Astrocyte (in vitro differentiated cells and primary cell): ENCODE measurements at regions not wholly inside any gene's neighbourhood (a gene's known extent, or its start where the extent isn't known, plus 50 kb on each side); places are given as distances from the start of the nearest gene placed in this dataset.

Source experiments
- DNase-seq: peaks from one replicate; pipeline ENCODE4 v3.0.0-alpha.2; 2010; ENCODE audit warnings: low read depth
- FAIRE-seq: peaks from 2 replicates; lab custom pipeline; 2011; peaks lifted over from hg19 to GRCh38; lab: Jason Lieb, UNC
- H2AFZ ChIP-seq: 2 replicates; pipeline ENCODE4 v1.6.0; 2012; ENCODE audit warnings: low read depth, low read length, inconsistent platforms
- H3K27ac ChIP-seq: 2 replicates; pipeline ENCODE4 v1.5.1; 2011; ENCODE audit warnings: low read depth, low read length, inconsistent platforms
- H3K27me3 ChIP-seq: 2 replicates; pipeline ENCODE4 v1.6.0; 2011; ENCODE audit warnings: low read length, inconsistent platforms; ENCODE audit not compliant: insufficient read depth
- H3K36me3 ChIP-seq: 2 replicates; pipeline ENCODE4 v1.5.1; 2011; ENCODE audit warnings: low read length, inconsistent platforms; ENCODE audit not compliant: insufficient read depth
- H3K4me1 ChIP-seq: 2 replicates; pipeline ENCODE4 v1.5.1; 2011; ENCODE audit warnings: low read length, inconsistent platforms; ENCODE audit not compliant: insufficient read depth
- H3K4me2 ChIP-seq: 2 replicates; pipeline ENCODE4 v1.6.0; 2012; ENCODE audit warnings: low read length, inconsistent platforms
- H3K4me3 ChIP-seq: 2 replicates; pipeline ENCODE4 v1.5.1; 2011; ENCODE audit warnings: low read depth, mild to moderate bottlenecking, low read length, inconsistent platforms; ENCODE audit not compliant: insufficient read depth
- H3K79me2 ChIP-seq: 2 replicates; pipeline ENCODE4 v1.6.0; 2012; ENCODE audit warnings: mild to moderate bottlenecking, low read length, inconsistent platforms; ENCODE audit not compliant: insufficient read depth
- H3K9ac ChIP-seq: 2 replicates; pipeline ENCODE4 v1.6.0; 2012; ENCODE audit warnings: mild to moderate bottlenecking, low read length, inconsistent platforms
- H3K9me3 ChIP-seq: 2 replicates; pipeline ENCODE4 v1.5.1; 2012; ENCODE audit warnings: low read depth, mild to moderate bottlenecking, low read length, inconsistent platforms; ENCODE audit not compliant: insufficient read depth
- H4K20me1 ChIP-seq: 2 replicates; pipeline ENCODE4 v1.6.0; 2012; ENCODE audit warnings: low read length, inconsistent platforms; ENCODE audit not compliant: insufficient read depth
- H3K27ac Mint-ChIP-seq: one replicate; pipeline ENCODE4 v1.8.0; 2021; ENCODE audit warnings: mild to moderate bottlenecking, mixed read lengths; ENCODE audit not compliant: unreplicated experiment
- H3K27me3 Mint-ChIP-seq: one replicate; pipeline ENCODE4 v1.8.0; 2021; ENCODE audit warnings: low read depth, mixed read lengths; ENCODE audit not compliant: unreplicated experiment
- H3K36me3 Mint-ChIP-seq: one replicate; pipeline ENCODE4 v1.8.0; 2021; ENCODE audit warnings: low read depth, mixed read lengths; ENCODE audit not compliant: unreplicated experiment
- H3K4me1 Mint-ChIP-seq: one replicate; pipeline ENCODE4 v1.8.0; 2021; ENCODE audit warnings: low read depth, mixed read lengths; ENCODE audit not compliant: unreplicated experiment
- H3K4me3 Mint-ChIP-seq: one replicate; pipeline ENCODE4 v1.8.0; 2021; ENCODE audit warnings: mild to moderate bottlenecking, moderate library complexity, mixed read lengths; ENCODE audit not compliant: unreplicated experiment
- H3K9me3 Mint-ChIP-seq: one replicate; pipeline ENCODE4 v1.8.0; 2021; ENCODE audit warnings: mild to moderate bottlenecking, mixed read lengths; ENCODE audit not compliant: unreplicated experiment
- EZH2 ChIP-seq: IDR thresholded peaks from 2 replicates; pipeline ENCODE4 v1.6.1; 2012; ENCODE audit warnings: mild to moderate bottlenecking, low read length, inconsistent platforms; ENCODE audit not compliant: insufficient read depth
- TF ChIP-seq, protein P1 (sequence below): IDR thresholded peaks from 2 replicates; pipeline ENCODE4 v1.5.1; 2011; ENCODE audit warnings: low read depth, mild to moderate bottlenecking, inconsistent platforms, low read length, moderate library complexity; ENCODE audit not compliant: insufficient read depth

DNA sequence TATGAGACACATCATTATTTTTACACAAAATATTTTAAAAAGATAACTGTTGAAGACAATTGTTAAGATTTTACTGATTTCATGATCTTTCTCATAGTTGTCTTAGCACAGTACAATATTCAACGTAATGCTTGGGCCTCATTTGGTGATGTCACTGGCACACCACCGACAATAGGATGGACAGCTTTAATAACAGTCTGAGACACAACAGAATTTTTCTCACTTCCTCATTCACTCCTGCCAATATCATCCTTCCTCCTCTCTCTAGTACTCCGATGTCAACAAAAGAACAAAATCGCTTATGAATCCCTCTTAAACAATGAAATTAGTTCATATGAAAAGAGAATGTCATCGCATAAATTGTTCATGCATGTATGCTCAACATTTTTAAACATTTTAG, 461.9 kb upstream of the CDH7 start:
- Histone ChIP-seq H3K4me1 (no peaks in the 10 kb centered on the region), H3K36me3 (no peaks in the 10 kb centered on the region), H3K9ac (no peak overlapping the region), H3K4me3 (no peak overlapping the region), H4K20me1 (no peaks in the 10 kb centered on the region), H3K4me2 (no peak overlapping the region), H3K79me2 (no peaks in the 10 kb centered on the region), H3K27ac (no peak overlapping the region), H3K27me3 (no peaks in the 10 kb centered on the region), H3K9me3 (no peaks in the 10 kb centered on the region), H2AFZ (no peak overlapping the region)
- no peaks in the 10 kb centered on the region for H3K27me3 Mint-ChIP-seq
- H3K4me3 Mint-ChIP-seq, result no peak overlapping the region
- no peak overlapping the region for H3K27ac Mint-ChIP-seq
- FAIRE-seq, result no peak
- H3K36me3 Mint-ChIP-seq, result no peaks in the 10 kb centered on the region
- H3K9me3 Mint-ChIP-seq, result no peaks in the 10 kb centered on the region
- no peaks in the 10 kb centered on the region for H3K4me1 Mint-ChIP-seq
- TF ChIP-seq EZH2, result no peak
- no peak for DNase-seq

GRCh38 chr18:65287652-65288051, 463.2 kb upstream of the CDH7 start:
- DNase-seq (no peak), FAIRE-seq (no peak)
- Histone ChIP-seq H3K4me1 (no peaks in the 10 kb centered on the region), H3K4me3 (no peak overlapping the region), H3K4me2 (no peak overlapping the region), H3K27me3 (no peaks in the 10 kb centered on the region), H4K20me1 (no peaks in the 10 kb centered on the region), H3K36me3 (no peaks in the 10 kb centered on the region), H2AFZ (no peak overlapping the region), H3K9me3 (no peaks in the 10 kb centered on the region), H3K27ac (no peak overlapping the region), H3K79me2 (no peaks in the 10 kb centered on the region), H3K9ac (no peak overlapping the region)
- no peaks in the 10 kb centered on the region for H3K9me3 Mint-ChIP-seq
- H3K4me1 Mint-ChIP-seq, result no peaks in the 10 kb centered on the region
- no peak for TF ChIP-seq EZH2
- TF ChIP-seq, protein P1, sequence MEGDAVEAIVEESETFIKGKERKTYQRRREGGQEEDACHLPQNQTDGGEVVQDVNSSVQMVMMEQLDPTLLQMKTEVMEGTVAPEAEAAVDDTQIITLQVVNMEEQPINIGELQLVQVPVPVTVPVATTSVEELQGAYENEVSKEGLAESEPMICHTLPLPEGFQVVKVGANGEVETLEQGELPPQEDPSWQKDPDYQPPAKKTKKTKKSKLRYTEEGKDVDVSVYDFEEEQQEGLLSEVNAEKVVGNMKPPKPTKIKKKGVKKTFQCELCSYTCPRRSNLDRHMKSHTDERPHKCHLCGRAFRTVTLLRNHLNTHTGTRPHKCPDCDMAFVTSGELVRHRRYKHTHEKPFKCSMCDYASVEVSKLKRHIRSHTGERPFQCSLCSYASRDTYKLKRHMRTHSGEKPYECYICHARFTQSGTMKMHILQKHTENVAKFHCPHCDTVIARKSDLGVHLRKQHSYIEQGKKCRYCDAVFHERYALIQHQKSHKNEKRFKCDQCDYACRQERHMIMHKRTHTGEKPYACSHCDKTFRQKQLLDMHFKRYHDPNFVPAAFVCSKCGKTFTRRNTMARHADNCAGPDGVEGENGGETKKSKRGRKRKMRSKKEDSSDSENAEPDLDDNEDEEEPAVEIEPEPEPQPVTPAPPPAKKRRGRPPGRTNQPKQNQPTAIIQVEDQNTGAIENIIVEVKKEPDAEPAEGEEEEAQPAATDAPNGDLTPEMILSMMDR, result no peak
- no peak overlapping the region for H3K4me3 Mint-ChIP-seq
- no peak overlapping the region for H3K27ac Mint-ChIP-seq
- H3K27me3 Mint-ChIP-seq, result no peaks in the 10 kb centered on the region
- no peaks in the 10 kb centered on the region for H3K36me3 Mint-ChIP-seq

- H3K27ac ChIP-seq, result no peak overlapping the region
- H3K27me3 ChIP-seq, result no peaks in the 10 kb centered on the region
- DNase-seq (no peak), FAIRE-seq (no peak)
- TF ChIP-seq, protein P1, result no peak
- no peak for TF ChIP-seq EZH2
- H3K79me2 ChIP-seq, result no peaks in the 10 kb centered on the region
- Mint-ChIP-seq H3K36me3 (no peaks in the 10 kb centered on the region), H3K4me1 (peaks cover 5% of the 10 kb centered on the region), H3K27me3 (no peaks in the 10 kb centered on the region), H3K27ac (no peak overlapping the region), H3K4me3 (no peak overlapping the region), H3K9me3 (no peaks in the 10 kb centered on the region)
- no peak overlapping the region for H3K9ac ChIP-seq
- no peaks in the 10 kb centered on the region for H3K36me3 ChIP-seq
- peaks cover 2% of the 10 kb centered on the region for H3K9me3 ChIP-seq
- no peaks in the 10 kb centered on the region for H3K4me1 ChIP-seq
- no peak overlapping the region for H3K4me2 ChIP-seq
- no peak overlapping the region for H2AFZ ChIP-seq
- H4K20me1 ChIP-seq, result no peaks in the 10 kb centered on the region
- no peak overlapping the region for H3K4me3 ChIP-seq
Observed at GRCh38 chr18:65282096-65282495, 468.7 kb upstream of the CDH7 start.
